GM21825 (cell line): ENCODE measurements at regions not wholly inside any gene's neighbourhood (a gene's known extent, or its start where the extent isn't known, plus 50 kb on each side); places are given as distances from the start of the nearest gene placed in this dataset.
A peak's percentile ranks its signal among the peaks of the same experiment; 100 is the strongest.
"Not testable (repeated sequence)": the region's sequence is repeated elsewhere in the genome, so short reads cannot be mapped to it uniquely, and the experiment has no call there.

ENCODE experiments used
- ATAC-seq: cut with Tn5 transposase; IDR thresholded peaks from one replicate; pipeline ENCODE4 v1.9.1; 2021; ENCODE audit warnings: mild to moderate bottlenecking, moderate library complexity; ENCODE audit not compliant: unreplicated experiment

DNA sequence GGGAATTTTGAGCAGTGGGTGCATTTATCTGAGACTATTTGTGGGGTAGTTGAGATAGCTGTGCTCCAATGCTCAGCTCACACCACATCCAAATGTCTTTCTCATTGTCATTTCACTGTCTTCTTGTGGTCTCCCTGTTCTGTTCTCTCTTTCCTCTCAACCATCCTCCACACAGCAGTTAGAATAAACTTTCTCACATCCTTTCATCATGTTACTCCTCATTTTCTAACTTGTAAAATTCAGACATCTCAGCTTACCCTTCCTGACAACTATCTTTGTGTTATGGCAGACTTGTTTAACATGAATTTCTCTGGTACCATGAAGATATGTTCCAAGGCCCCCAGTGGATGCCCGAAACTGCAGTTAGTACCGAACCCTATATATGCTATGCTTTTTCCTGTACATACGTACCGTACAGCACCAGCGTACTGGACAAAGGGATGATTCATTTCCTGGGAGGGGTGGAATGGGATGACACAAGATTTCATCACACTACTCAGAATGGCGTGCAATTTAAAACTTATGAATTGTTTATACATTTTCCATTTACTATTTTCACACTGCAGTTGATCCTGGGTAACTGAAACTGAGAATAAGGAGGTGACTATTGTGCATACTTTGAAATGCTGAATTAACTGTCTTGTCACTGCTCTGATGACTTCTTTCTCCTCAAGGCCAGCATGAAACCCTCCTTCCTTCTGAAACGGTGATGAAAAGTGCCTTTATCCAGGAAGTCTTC is 177.1 kb upstream of the SLC38A2 start:
- no peak for ATAC-seq

DNA sequence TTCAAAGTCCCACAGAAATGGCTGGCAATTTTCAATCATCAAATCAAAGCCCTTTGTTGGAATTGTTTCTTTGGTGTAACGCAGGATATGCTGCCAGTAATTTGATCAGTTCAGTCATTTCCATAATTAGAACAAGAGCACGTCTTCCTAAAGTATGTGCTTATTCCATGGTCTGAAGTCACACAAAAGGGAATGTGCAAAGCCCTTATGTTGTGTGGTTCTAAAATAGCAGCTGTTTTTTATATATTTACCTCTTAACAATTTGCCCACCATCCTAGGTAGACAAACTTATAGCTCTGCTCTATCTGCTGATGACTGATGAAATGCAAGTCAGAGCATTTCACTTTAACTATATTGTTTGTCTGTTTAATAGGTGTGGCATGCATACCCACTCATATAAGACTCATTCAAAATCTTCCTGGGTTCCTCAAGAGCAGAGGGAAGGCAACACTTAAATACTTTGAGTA is 176.1 kb upstream of the SLC38A2 start:
- no peak for ATAC-seq

- ATAC-seq, result no peak
These were observed 175.1 kb upstream of the SLC38A2 start for GRCh38 chr12:46547421-46548354.

DNA sequence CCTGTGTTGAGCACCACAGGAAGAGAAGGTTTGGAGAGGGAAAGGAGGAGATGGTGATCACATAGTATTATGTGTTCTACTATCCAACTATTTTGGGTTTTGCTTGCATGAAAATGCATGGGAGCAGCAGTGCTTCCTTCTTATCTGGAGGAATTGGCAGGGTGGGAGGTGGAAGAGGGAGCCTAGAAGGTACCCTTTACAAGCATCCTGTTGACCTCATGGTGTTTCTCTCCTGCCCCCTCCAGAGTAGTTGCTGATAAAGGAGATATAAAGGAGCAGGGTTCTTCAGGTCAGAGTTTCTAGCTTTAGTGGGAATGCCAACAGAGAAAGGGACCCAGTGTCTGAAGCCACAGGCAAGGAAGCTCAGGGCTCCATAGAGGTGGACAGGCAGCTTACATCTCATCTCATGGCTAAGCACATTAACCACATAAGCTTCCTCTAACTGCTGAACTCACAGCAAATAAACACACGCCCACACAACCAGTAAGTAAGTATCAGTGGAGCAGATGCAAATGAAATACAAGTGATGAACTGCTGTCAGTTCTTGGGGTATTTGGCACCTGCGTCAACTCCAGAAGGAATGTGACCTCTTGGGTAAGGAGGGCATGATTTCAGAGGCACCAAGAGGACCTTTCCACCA is 174.2 kb upstream of the SLC38A2 start:
- peak; percentile 90 for ATAC-seq

- not testable (repeated sequence) for ATAC-seq
These were observed 170.8 kb upstream of the SLC38A2 start for GRCh38 chr12:46543378-46543795.

- no peak for ATAC-seq
These were observed 166.4 kb upstream of the SLC38A2 start for GRCh38 chr12:46538976-46539375.

GRCh38 chr12:46537387-46537955 is 164.9 kb upstream of the SLC38A2 start:
- no peak for ATAC-seq

GRCh38 chr12:46536316-46536715 is 163.7 kb upstream of the SLC38A2 start:
- peak; percentile 88 for ATAC-seq

DNA sequence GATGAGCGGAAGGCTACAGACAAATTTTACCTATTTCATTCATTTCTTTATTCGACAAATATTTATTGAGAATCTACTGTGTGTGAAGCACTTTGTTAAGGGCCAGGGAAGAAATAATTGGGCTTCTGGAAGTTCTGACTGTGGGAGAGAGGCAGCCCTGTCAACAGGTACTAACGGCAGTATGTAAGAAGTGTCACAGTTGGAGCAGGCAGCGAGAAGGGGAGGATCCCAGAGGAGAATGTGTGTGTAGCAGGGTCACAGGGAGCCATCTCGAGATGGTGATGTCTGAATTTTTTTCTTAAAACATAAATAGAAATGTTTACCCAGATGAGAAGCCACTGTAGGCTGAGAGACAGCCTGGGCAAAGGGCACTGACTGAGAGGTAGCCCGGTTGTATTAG is 163.3 kb upstream of the SLC38A2 start:
- no peak for ATAC-seq

GRCh38 chr12:46535376-46535775 is 162.8 kb upstream of the SLC38A2 start:
- no peak for ATAC-seq

DNA sequence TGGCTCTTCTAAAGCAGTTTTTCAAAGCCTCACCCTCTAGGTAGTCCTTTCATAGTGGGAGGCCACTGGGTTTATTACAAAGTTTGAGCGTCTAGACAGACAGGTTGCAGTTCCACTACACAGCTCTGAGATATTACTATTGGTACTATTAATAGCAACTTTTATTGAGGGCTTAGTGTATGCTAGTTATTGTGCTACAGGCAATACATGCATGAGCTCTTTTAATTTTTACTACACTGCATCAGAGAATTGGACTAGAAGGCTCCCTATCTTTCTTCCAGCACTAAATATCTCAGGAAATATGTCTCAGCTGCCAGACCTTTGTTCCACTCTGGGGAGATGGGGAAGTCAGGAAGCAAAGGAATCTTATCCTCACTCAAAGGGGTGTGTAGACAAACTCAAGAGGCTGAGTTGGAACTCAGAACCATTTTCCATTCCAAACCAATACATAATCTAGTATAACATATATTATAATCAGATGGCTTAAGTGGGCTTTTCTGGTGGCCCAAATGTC is 161.8 kb upstream of the SLC38A2 start:
- ATAC-seq, result no peak

DNA sequence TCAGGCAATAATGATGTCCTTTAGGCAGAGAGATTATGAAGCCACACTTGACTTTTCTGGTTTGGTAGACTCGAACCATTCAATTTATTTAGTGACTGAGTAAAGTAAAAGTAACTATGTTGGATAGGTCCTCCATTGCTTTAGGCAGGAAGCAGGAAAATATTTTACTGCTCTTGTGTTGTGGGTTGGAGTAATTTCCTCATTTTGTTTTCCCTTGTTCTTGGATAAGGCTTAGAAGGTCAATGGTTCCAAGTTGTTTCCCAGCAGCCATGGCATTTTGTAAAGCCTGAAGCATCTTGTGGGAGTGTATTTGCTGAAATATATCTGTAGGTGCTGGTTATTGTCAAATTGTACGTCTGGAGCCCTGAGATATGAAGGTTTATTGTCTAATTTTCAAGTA is 161.2 kb upstream of the SLC38A2 start:
- ATAC-seq, result no peak

DNA sequence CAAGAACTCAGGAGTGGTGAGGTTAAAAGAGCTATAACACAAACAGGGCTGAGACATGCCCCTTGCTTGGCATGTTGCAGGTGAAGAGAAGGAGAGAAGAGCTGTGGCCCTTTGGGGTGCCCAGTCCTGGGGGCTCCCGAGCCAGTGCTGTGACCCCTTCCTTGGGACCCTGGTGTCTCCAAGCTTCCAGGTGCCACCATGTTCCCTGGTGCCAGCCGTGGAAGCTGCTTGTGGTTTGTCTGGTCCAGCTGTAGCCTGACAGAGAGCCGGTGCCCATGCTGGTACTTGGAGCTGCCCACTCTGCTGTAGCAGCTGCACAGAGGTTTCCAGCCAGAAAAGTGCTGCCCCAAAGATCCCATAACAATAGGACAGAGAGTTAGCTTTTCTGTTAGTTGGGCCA is 159.2 kb upstream of the SLC38A2 start:
- no peak for ATAC-seq

GRCh38 chr12:46531059-46531785 is 158.6 kb upstream of the SLC38A2 start:
- no peak for ATAC-seq

- no peak for ATAC-seq
These were observed 157.9 kb upstream of the SLC38A2 start for GRCh38 chr12:46530373-46531056.

- no peak for ATAC-seq
These were observed 153.7 kb upstream of the SLC38A2 start for GRCh38 chr12:46526233-46526632.

DNA sequence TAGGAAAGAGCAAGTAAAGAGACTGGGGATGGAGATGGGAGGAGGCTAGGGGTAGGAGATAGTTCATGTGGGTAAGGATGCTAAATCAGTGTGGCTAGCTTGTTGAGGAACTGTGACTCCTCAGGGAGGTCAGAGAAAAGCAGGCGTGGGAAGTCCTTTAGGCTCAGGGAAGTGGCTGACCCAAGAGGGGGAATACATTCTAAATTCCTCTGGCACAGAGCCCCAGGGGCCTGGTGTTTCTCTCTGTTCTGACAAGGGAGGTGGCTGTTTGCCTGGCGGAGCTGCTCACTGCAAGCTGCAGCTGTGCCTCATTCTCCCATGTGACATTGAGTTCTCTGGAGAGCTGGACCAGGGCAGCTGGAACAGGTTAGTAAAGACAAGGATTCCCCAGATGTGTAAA is 152.2 kb upstream of the SLC38A2 start:
- ATAC-seq, result no peak

DNA sequence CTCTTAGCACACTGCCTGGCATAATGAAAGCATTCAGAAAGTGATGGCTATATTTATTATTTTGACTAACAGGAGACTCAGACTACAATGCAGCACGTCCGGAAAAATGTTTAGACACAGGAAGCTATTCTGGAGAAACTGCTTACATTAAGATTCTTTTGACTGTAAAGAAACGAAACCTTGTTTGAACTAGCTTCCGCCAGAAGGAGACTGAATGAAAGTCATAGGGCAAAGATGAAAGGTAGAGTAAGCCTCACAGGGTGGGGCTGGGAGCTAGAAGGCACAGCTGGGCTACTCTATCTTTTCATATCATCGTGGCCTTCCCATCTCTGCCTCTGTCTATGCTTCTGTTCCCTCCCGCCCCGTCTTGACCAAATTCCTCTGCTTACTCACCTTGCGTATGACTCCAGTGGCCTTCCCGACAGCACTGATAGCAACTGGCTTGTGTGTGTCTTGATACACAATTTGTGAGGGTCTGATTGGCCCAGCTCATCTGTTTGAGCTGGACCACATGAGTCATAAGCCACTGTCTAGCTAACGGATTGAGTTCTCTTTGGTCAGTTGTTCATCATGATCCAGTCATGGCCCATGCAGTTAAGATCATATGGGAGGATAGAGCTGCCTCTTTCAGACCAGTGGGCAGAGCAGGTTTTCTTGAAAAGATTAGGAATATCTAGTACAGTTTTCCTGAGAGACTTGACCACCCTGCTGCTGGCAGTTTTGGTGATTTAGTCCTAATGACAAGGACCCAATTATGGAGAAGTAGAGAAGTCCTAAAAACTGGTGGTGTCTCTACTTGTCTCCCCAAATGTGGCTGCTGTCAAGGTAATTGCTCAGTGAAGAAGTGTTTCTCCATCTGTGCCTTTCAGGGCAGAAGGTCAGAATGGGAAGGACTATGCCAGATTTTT is 151.5 kb upstream of the SLC38A2 start:
- ATAC-seq, result no peak

- ATAC-seq, result no peak
These were observed 150.9 kb upstream of the SLC38A2 start for GRCh38 chr12:46523446-46523845.
